HUES64 (cell line): ENCODE measurements at regions not wholly inside any gene's neighbourhood (a gene's known extent, or its start where the extent isn't known, plus 50 kb on each side); places are given as distances from the start of the nearest gene placed in this dataset.
"Not testable (repeated sequence)": the region's sequence is repeated elsewhere in the genome, so short reads cannot be mapped to it uniquely, and the experiment has no call there.

ENCODE experiments used
- H3K27ac ChIP-seq: 2 replicates; pipeline ENCODE4 v1.7.0; 2013; ENCODE audit warnings: low read depth, low read length, inconsistent platforms
- H3K27me3 ChIP-seq: 2 replicates; pipeline ENCODE4 v1.6.1; 2013; ENCODE audit warnings: mild to moderate bottlenecking, low read length; ENCODE audit not compliant: insufficient read depth
- H3K36me3 ChIP-seq: 2 replicates; pipeline ENCODE4 v1.6.1; 2013; ENCODE audit warnings: mild to moderate bottlenecking, low read length; ENCODE audit not compliant: insufficient read depth
- H3K4me1 ChIP-seq: 2 replicates; pipeline ENCODE4 v1.6.1; 2013; ENCODE audit warnings: mild to moderate bottlenecking, low read length, moderate library complexity; ENCODE audit not compliant: insufficient read depth
- H3K4me3 ChIP-seq: 2 replicates; pipeline ENCODE4 v1.5.1; 2013; ENCODE audit warnings: mild to moderate bottlenecking, low read length, moderate library complexity
- H3K9ac ChIP-seq: 2 replicates; pipeline ENCODE4 v1.6.1; 2013; ENCODE audit warnings: mild to moderate bottlenecking, low read depth, low read length
- H3K9me3 ChIP-seq: 2 replicates; pipeline ENCODE4 v1.6.1; 2013; ENCODE audit warnings: low read depth, low read length; ENCODE audit not compliant: insufficient read depth
- WGBS: fragments of 150-250, 120-280 bp; methylation state at CpG from one replicate; pipeline ENCODE4 v1.1.7; 2013; ENCODE audit warnings: missing lambda C conversion rate; 5-methylcytosine and 5-hydroxymethylcytosine counted together

DNA sequence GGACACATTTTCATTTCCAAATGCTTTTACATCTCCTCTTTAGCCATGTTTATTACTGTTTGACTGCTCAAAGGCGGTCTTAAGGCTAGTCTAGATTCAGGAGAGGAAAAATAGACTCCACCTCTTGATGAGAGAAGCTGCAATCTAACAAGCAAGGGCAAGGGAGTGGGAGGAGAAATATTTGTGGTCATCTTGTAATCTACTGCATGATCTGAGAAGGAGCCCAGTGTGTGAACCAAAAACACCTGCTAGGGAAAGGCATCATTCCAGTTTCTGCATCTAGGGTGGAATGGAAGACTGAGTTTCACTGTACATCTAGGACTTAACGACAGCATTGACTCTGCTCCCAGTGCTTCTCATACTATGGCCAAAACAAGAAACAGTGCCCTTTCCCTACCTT lies 232.2 kb upstream of the HS3ST3A1 start:
- Histone ChIP-seq H3K9me3 (no peaks in the 10 kb centered on the region), H3K4me1 (no peaks in the 10 kb centered on the region), H3K9ac (no peak overlapping the region), H3K27me3 (no peaks in the 10 kb centered on the region), H3K4me3 (no peak overlapping the region), H3K27ac (no peak overlapping the region), H3K36me3 (no peaks in the 10 kb centered on the region)
- whole genome bisulfite sequencing, result 96% methylated on average over 2 of the region's 2 CpGs

DNA sequence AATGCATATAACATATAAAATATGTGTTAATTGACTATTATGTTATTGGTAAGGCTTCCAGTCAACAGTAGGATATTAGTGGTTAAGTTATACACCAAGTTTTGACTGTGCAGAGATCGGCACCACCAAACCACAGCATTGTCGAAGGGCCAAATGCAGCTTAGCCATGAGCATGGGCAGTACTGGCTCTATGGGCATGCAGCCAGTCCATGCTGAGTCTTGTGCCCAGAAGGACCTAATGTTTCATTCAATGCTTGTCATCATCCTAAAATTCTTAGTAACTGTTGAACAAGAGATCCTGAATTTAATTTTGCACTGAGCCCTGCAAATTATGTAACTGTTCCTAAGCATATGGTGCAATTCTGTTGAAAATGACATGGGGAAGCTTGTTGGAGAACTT lies 233.4 kb upstream of the HS3ST3A1 start:
- H3K9me3 ChIP-seq, result no peaks in the 10 kb centered on the region
- no peaks in the 10 kb centered on the region for H3K36me3 ChIP-seq
- no peak overlapping the region for H3K4me3 ChIP-seq
- no peak overlapping the region for H3K9ac ChIP-seq
- WGBS, result 92% methylated on average over 2 of the region's 2 CpGs
- no peaks in the 10 kb centered on the region for H3K4me1 ChIP-seq
- H3K27me3 ChIP-seq, result no peaks in the 10 kb centered on the region
- no peak overlapping the region for H3K27ac ChIP-seq

GRCh38 chr17:13837417-13837816 lies 231.9 kb upstream of the COX10 start:
- Histone ChIP-seq H3K27ac (no peak overlapping the region), H3K4me3 (no peak overlapping the region), H3K9ac (no peak overlapping the region), H3K9me3 (no peaks in the 10 kb centered on the region), H3K27me3 (no peaks in the 10 kb centered on the region), H3K36me3 (no peaks in the 10 kb centered on the region), H3K4me1 (no peaks in the 10 kb centered on the region)
- 95% methylated on average over 12 of the region's 12 CpGs for WGBS

- Histone ChIP-seq H3K9me3 (no peaks in the 10 kb centered on the region), H3K36me3 (no peaks in the 10 kb centered on the region), H3K27me3 (no peaks in the 10 kb centered on the region), H3K4me3 (no peak overlapping the region), H3K27ac (no peak overlapping the region), H3K9ac (no peak overlapping the region), H3K4me1 (no peaks in the 10 kb centered on the region)
- 100% methylated on average over 1 of the region's 1 CpG for WGBS
Measured at GRCh38 chr17:13840254-13840653, 229.1 kb upstream of the COX10 start.

- Histone ChIP-seq H3K27me3 (no peaks in the 10 kb centered on the region), H3K4me1 (no peaks in the 10 kb centered on the region), H3K27ac (no peak overlapping the region), H3K9me3 (peaks cover 13% of the 10 kb centered on the region; the same call in 1 of the 2 replicates), H3K36me3 (no peaks in the 10 kb centered on the region), H3K9ac (no peak overlapping the region), H3K4me3 (no peak overlapping the region)
- WGBS, result 81% methylated on average over 3 of the region's 4 CpGs
Measured at GRCh38 chr17:13843862-13844635, 225.3 kb upstream of the COX10 start.

DNA sequence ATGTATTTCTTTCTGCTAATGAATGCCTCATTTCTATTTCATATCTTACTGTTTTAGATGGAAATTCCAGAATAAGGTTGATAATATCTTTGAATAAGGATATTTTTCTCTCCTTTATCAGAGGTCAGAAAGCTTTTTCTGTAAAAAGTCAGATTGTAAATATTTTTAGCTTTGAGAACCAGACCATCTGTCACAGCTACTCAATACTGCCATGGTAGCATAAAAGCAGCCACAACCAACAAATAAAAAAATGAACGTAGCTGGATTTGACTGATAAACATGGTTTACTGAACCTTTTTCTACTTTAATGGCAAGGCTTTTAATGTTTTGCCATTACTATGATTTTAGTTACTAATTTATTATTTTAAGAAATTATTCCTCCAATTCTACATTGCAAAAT lies 217.4 kb upstream of the COX10 start:
- 100% methylated on average over 1 of the region's 1 CpG for WGBS
- no peak overlapping the region for H3K4me3 ChIP-seq

DNA sequence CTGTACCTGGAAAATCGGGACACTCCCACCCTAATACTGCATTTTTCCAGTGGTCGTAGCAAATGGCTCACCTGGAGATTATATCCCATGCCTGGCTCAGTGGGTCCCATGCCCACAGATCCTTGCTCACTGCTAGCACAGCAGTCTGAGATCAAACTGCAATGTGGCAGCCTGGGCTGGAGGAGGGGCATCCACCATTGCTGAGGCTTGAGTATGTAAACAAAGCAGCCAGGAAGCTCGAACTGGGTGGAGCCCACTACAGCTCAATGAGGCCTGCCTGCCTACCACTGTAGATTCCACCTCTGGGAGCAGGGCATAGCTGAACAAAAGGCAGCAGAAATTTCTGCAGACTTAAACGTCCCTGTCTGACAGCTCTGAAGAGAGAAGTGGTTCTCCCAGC lies 213.6 kb upstream of the COX10 start:
- H3K4me1 ChIP-seq, H3K27ac ChIP-seq, H3K27me3 ChIP-seq, H3K36me3 ChIP-seq, H3K9me3 ChIP-seq, H3K9ac ChIP-seq, H3K4me3 ChIP-seq: not testable (repeated sequence)
- WGBS, result 89% methylated on average over 4 of the region's 4 CpGs

More for the DNA sequence above, 217.4 kb upstream of the COX10 start:
- H3K9ac ChIP-seq, result no peak overlapping the region
- no peaks in the 10 kb centered on the region for H3K4me1 ChIP-seq
- H3K9me3 ChIP-seq, result peaks cover 13% of the 10 kb centered on the region
- H3K27ac ChIP-seq, result no peak overlapping the region
- H3K27me3 ChIP-seq, result no peaks in the 10 kb centered on the region
- H3K36me3 ChIP-seq, result no peaks in the 10 kb centered on the region

GRCh38 chr17:13862346-13862745 lies 207.0 kb upstream of the COX10 start:
- Histone ChIP-seq H3K4me3 (no peak overlapping the region), H3K9ac (no peak overlapping the region), H3K27ac (no peak overlapping the region), H3K27me3 (no peaks in the 10 kb centered on the region), H3K36me3 (no peaks in the 10 kb centered on the region), H3K9me3 (no peaks in the 10 kb centered on the region), H3K4me1 (no peaks in the 10 kb centered on the region)
- WGBS, result 97% methylated on average over 3 of the region's 3 CpGs

- Histone ChIP-seq H3K9ac (no peak overlapping the region), H3K27me3 (no peaks in the 10 kb centered on the region), H3K27ac (no peak overlapping the region), H3K4me3 (no peak overlapping the region), H3K9me3 (no peaks in the 10 kb centered on the region), H3K4me1 (no peaks in the 10 kb centered on the region), H3K36me3 (no peaks in the 10 kb centered on the region)
- 90% methylated on average over 3 of the region's 3 CpGs for WGBS
Measured at GRCh38 chr17:13863436-13863835, 205.9 kb upstream of the COX10 start.

DNA sequence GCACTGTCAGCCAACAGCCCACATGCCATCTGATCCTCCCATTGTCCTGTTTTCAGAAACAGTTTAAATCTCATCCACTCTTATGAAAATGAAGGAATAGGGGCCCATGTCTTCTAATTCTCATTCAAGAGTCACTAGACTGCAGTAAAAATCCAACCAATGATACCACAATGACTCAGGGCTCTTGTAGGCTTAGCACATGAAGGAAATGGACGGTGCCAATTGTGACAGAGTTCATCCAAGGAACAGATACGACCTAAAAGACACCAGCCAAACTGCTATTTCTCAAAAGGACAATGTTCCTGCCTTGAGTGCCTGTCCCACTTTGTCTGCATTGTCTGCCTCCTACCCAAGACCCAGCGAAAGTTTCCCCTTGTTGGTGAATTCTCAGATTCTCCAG lies 204.8 kb upstream of the COX10 start:
- no peaks in the 10 kb centered on the region for H3K27me3 ChIP-seq
- no peak overlapping the region for H3K4me3 ChIP-seq
- H3K9me3 ChIP-seq, result no peaks in the 10 kb centered on the region
- H3K4me1 ChIP-seq, result no peaks in the 10 kb centered on the region
- no peaks in the 10 kb centered on the region for H3K36me3 ChIP-seq
- no peak overlapping the region for H3K27ac ChIP-seq
- no peak overlapping the region for H3K9ac ChIP-seq
- 94% methylated on average over 3 of the region's 3 CpGs for WGBS

- no peaks in the 10 kb centered on the region for H3K9me3 ChIP-seq
- no peaks in the 10 kb centered on the region for H3K27me3 ChIP-seq
- H3K9ac ChIP-seq, result no peak overlapping the region
- no peaks in the 10 kb centered on the region for H3K36me3 ChIP-seq
- H3K27ac ChIP-seq, result no peak overlapping the region
- 95% methylated on average over 2 of the region's 2 CpGs for WGBS
- no peak overlapping the region for H3K4me3 ChIP-seq
- no peaks in the 10 kb centered on the region for H3K4me1 ChIP-seq
Measured at GRCh38 chr17:13865650-13866049, 203.7 kb upstream of the COX10 start.
